ENCODE measurements at regions not wholly inside any gene's neighbourhood (a gene's known extent, or its start where the extent isn't known, plus 50 kb on each side); places are given as distances from the start of the nearest gene placed in this dataset.

- DNase-seq (ENCODE audit: low spot score), result no peak
Measured at GRCh38 chr6:133583907-133584427, 304.9 kb upstream of the TCF21 start.

DNA sequence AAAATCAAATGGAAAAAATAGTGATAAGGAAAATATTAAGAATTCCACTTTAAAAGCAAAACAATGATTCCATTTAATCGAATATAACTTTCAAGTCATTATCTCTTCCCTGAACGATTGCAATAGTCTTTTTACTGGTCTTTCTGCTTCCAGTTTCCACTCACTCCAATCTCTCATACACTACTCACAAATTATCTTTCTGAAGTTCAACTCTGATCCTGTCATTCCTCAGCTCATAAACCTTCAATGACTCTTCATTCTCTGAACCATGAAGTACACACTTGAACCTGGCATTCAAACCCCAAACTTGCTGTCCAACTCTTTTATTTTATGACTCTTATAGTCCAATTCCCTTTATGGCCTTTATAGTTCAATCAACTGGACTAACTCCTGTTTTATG is 304.1 kb upstream of the TCF21 start:
- DNase-seq (ENCODE audit: low spot score), result no peak

GRCh38 chr6:133585978-133586377 is 302.9 kb upstream of the TCF21 start:
- no peak for DNase-seq (ENCODE audit: low spot score)

GRCh38 chr6:133587546-133588160 is 301.3 kb upstream of the TCF21 start:
- no peak for DNase-seq (ENCODE audit: low spot score)

GRCh38 chr6:133590196-133590595 is 298.7 kb upstream of the TCF21 start:
- DNase-seq (ENCODE audit: low spot score), result no peak

GRCh38 chr6:133590814-133591213 is 298.1 kb upstream of the TCF21 start:
- no peak for DNase-seq (ENCODE audit: low spot score)

- no peak for DNase-seq (ENCODE audit: low spot score)
Measured at GRCh38 chr6:133591275-133591674, 297.6 kb upstream of the TCF21 start.

DNA sequence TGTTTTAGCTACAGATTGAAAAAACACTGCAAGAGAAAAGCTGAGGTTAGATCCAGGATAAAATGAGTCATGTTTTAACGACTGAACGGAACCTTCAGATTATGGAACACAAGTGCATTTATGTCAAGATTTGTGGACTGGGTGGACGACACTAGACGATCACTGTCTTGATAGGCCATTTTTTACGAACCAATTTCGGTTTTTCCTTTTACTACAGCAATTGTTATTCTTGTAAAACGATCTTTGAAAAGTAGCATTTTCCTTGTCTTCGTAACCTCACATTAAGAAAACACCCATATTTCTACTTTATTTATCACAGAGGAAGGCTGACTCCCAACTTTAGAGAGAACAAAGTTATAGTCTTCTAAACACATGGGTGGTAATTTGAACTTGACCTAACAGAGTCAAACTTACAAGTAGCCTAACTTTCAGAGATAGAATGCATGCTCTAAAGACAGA is 294.2 kb upstream of the TCF21 start:
- DNase-seq (ENCODE audit: low spot score), result no peak

GRCh38 chr6:133595111-133595761 is 293.7 kb upstream of the TCF21 start:
- DNase-seq (ENCODE audit: low spot score), result no peak

- no peak for DNase-seq (ENCODE audit: low spot score)
Measured at GRCh38 chr6:133606852-133607251, 282.1 kb upstream of the TCF21 start.

DNA sequence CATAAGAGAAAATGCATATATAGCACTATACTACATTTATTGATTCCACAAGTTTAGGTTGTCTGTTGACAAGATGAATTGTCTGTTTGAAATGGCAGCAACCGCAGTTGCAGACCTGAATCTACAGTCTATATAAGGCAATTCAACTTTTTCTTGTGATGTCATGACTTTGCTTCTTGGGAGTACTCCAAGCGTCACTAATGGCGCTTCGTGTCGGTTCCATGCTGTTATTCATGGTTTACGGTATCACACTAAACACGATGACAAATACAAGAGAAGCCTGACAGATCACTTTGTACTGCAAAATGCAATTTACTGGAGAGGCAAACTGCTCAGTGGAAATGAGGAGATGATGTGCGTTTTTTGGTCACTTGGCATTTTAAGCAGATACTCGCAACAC is 280.3 kb upstream of the TCF21 start:
- DNase-seq (ENCODE audit: low spot score), result no peak

- DNase-seq (ENCODE audit: low spot score), result no peak
Measured at GRCh38 chr6:133609415-133610226, 279.3 kb upstream of the TCF21 start.

DNA sequence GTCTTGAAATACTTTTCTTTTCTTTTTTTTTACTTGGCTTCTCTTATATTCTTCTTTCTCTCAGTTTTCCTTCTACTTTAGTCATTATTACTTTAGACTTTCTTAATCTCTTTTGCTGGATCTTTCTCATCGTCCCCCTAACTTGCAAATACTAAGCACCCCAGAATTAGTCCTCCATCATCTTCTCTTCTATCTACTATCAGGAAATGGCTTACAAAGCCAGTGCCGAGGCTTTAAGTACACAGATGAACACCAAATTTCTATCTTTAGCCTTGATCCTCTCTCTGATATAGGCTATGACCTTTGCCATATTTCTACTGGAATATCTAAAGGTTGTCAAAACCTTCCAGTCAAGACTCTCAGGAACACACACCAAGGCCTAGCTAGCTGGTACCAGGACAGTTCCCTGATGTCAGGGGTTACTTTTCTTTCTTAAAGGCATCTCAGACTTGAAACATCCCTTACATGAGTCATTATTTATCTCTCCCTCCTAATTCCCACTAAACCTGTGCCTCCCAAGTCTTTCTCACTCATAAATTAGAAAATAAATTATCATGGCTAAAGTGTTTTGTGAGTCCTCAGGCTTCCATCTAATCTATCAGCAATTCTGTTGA is 278.6 kb upstream of the TCF21 start:
- DNase-seq (ENCODE audit: low spot score), result no peak

DNA sequence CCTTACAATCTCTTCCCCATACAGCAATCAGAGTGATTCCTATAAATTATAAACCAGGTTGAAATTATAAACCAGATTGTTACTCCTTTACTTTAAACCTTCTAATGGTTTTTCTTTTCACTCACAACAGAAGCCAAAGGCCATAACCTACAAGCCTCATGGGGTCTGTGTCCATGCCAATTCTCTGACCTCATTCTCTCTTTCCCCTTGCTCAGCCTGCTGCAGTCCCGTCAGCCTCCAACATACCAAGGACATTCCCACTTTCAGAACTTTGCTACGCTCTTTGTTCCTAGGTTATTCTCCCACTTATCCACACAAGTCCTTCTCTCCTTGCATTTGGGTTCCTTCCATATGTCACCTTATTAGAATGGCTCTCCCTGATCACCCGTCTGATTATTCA is 277.9 kb upstream of the TCF21 start:
- DNase-seq (ENCODE audit: low spot score), result no peak

GRCh38 chr6:133612459-133612858 is 276.5 kb upstream of the TCF21 start:
- DNase-seq (ENCODE audit: low spot score), result no peak

- DNase-seq (ENCODE audit: low spot score), result no peak
Measured at GRCh38 chr6:133613211-133613610, 275.7 kb upstream of the TCF21 start.

DNA sequence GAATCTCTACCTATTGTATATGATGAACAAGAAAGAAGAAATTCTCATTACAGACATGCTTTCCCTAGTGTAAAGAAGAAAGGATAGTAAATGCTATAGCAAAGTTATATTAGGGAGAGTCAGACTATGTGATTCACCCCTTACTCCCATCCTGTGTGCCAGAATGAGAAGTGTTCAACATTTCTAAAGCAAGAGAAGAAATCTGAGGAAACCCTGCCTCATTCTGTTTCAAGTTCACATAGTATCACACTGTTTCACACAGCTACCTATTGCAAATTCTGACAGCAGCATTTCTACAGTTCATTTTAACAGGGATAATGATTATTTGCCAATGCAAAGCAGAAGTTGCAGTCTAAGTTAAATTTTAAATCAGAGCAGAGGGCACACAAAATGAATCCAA is 267.2 kb upstream of the TCF21 start:
- no peak for DNase-seq (ENCODE audit: low spot score)

- no peak for DNase-seq (ENCODE audit: low spot score)
Measured at GRCh38 chr6:133623065-133623464, 265.8 kb upstream of the TCF21 start.

DNA sequence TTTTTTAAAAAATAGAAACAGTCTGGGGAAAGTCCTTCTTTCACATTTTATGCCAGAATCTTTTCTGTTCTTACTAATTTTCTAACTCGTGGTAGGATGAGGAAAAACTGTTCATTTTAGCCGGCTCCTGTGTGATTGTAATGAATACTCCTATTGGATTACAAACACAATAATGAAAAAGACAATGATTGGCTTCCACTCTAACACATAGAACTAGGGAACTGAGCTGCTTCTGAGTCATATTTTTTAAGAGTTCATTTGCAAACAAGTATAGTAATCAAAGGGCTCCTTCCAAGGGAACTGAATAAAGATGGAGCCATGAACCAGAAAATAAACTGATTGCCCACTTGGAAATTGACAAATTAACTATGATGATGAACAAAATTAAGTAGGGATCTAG is 265.3 kb upstream of the TCF21 start:
- DNase-seq (ENCODE audit: low spot score), result no peak

GRCh38 chr6:133626096-133626666 is 262.7 kb upstream of the TCF21 start:
- no peak for DNase-seq (ENCODE audit: low spot score)

DNA sequence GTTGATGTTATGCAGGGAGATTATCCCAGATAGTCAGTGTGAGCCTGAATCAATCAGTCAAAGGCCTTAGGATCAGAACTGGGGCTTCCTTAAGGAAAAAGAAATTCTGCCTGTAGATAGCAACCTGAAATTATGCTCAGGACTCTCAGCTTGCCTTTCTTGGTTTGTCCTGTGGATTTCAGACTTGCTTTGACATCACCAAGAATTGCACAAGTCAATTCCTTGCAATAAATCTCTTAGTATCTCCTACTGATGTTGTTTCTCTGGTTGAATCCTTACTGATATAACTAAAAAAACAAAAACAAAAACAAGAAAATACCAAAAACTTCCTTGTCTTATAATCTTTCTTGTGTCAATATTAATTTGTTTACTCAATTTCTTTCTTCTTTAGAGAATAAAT is 258.9 kb upstream of the TCF21 start:
- DNase-seq (ENCODE audit: low spot score), result no peak

DNA sequence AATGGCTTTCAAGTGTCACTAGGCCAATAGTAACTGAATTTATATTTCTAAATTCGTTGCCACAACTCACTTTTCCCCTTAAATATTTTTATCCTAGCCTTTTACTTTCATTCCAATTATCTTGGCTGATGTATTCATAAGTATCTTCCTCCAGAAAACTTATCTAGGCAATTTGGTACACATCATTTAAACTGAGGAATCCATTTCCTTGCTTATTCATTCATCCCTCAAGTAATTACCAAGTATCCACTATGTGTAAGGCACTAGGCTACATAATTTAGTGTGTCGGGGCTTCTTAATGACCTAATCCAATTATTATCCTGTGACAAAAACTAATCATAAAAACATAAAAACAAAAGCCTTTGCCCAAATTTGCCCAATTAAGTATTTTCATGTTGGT is 258.3 kb upstream of the TCF21 start:
- no peak for DNase-seq (ENCODE audit: low spot score)

All from ecto neural progenitor cell (in vitro differentiated cells).